GM23248 (cell line): ENCODE measurements at regions not wholly inside any gene's neighbourhood (a gene's known extent, or its start where the extent isn't known, plus 50 kb on each side); places are given as distances from the start of the nearest gene placed in this dataset.
"Not testable (repeated sequence)": the region's sequence is repeated elsewhere in the genome, so short reads cannot be mapped to it uniquely, and the experiment has no call there.

Experiments
- DNase-seq: peaks from one replicate; pipeline ENCODE4 v3.0.0-alpha.2; 2015
- H2AFZ ChIP-seq: fragments of 200-600 bp; sonication (generic); 2 replicates; pipeline ENCODE4 v1.6.1; 2016; ENCODE audit warnings: antibody characterized with exemption
- H3F3A ChIP-seq: fragments of 200-600 bp; sonication (generic); 2 replicates; pipeline ENCODE4 v1.6.1; 2016; ENCODE audit warnings: mild to moderate bottlenecking, antibody characterized with exemption, mixed run types; ENCODE audit not compliant: insufficient read depth
- H3K27ac ChIP-seq: fragments of 200-600 bp; sonication (generic); 2 replicates; pipeline ENCODE4 v1.5.1; 2016; ENCODE audit warnings: mild to moderate bottlenecking
- H3K27me3 ChIP-seq: fragments of 200-600 bp; sonication (generic); replicated peaks from 2 replicates; pipeline ENCODE4 v1.6.1; 2016; ENCODE audit warnings: mild to moderate bottlenecking; ENCODE audit not compliant: insufficient read depth
- H3K36me3 ChIP-seq: fragments of 200-600 bp; sonication (generic); 2 replicates; pipeline ENCODE4 v1.6.1; 2016; ENCODE audit warnings: low read depth, mild to moderate bottlenecking
- H3K4me1 ChIP-seq: fragments of 200-600 bp; sonication (generic); 2 replicates; pipeline ENCODE4 v1.6.1; 2016; ENCODE audit warnings: mild to moderate bottlenecking; ENCODE audit not compliant: insufficient read depth
- H3K4me2 ChIP-seq: fragments of 200-600 bp; sonication (generic); one replicate; pipeline ENCODE4 v1.6.1; 2016; ENCODE audit warnings: mild to moderate bottlenecking; ENCODE audit not compliant: unreplicated experiment
- H3K4me3 ChIP-seq: fragments of 200-600 bp; sonication (generic); 2 replicates; pipeline ENCODE4 v1.5.1; 2016; ENCODE audit warnings: mild to moderate bottlenecking
- H3K79me2 ChIP-seq: fragments of 200-600 bp; sonication (generic); 2 replicates; pipeline ENCODE4 v1.6.1; 2016; ENCODE audit warnings: mild to moderate bottlenecking; ENCODE audit not compliant: insufficient read depth
- H3K9ac ChIP-seq: fragments of 200-600 bp; sonication (generic); 2 replicates; pipeline ENCODE4 v1.6.1; 2016; ENCODE audit warnings: mild to moderate bottlenecking
- H3K9me2 ChIP-seq: fragments of 200-600 bp; sonication (generic); 2 replicates; pipeline ENCODE4 v1.6.1; 2016; ENCODE audit warnings: mixed run types, mild to moderate bottlenecking, moderate library complexity; ENCODE audit not compliant: insufficient read depth
- H3K9me3 ChIP-seq: fragments of 200-600 bp; sonication (generic); one replicate; pipeline ENCODE4 v1.6.1; 2017; ENCODE audit warnings: low read depth
- H4K20me1 ChIP-seq: fragments of 200-600 bp; sonication (generic); 2 replicates; pipeline ENCODE4 v1.6.0; 2016; ENCODE audit not compliant: insufficient read depth
- EZH2 ChIP-seq: fragments of 200-600 bp; sonication (generic); IDR thresholded peaks from 2 replicates; pipeline ENCODE4 v1.6.1; 2018; ENCODE audit warnings: antibody characterized with exemption, mild to moderate bottlenecking; ENCODE audit not compliant: insufficient read depth, poor library complexity, severe bottlenecking
- EZH2phosphoT487 ChIP-seq: fragments of 200-600 bp; sonication (generic); IDR thresholded peaks from 2 replicates; pipeline ENCODE4 v1.6.1; 2018; ENCODE audit warnings: antibody characterized with exemption, moderate library complexity, mild to moderate bottlenecking, low read depth; ENCODE audit not compliant: insufficient read depth
- WGBS, 2 experiments: methylation state at CpG; one replicate each; pipeline ENCODE4 v1.1.6; 2015 to 2017; ENCODE audit warnings: low lambda C conversion rate in 2 of 2, low coverage in 1 of 2; ENCODE audit errors: missing lambda C conversion rate in 2 of 2; 5-methylcytosine and 5-hydroxymethylcytosine counted together
- in situ Hi-C: fragments of 300-500 bp; cut with MboI; formaldehyde crosslinking; loops from 2 replicates; pipeline ENCODE4 v1.15.0; 2020

DNA sequence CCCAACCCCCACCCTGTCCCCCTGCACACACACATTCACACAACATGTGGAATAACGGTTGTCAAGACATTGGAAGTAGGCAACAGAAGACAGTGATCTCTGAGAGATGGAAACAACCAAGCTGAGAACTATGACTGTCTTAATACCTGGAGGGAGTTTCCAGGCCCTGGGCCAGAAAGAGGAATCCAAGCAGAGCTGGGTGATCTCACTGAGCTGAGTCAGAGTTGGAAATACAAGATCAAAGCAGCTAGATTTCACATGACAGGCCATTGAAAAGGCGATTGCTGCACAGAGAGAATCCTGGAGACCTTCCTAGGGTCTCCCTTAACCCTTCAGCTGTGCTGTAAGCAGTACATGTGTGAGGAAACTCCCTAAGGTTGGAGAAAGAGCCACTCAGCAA lies 165.8 kb upstream of the PRSS1 start:
- in situ Hi-C loops: no loop called here
- H3K4me3 ChIP-seq: no peak overlapping the region
- H3K36me3 ChIP-seq: no peaks in the 10 kb centered on the region
- H3K27me3 ChIP-seq: no peaks in the 10 kb centered on the region
- WGBS, 2 experiments: 0 to 3% methylated on average over 2 of the region's 2 CpGs
- no peak for TF ChIP-seq EZH2
- TF ChIP-seq EZH2phosphoT487: no peak
- H3K4me1 ChIP-seq: peaks cover 23% of the 10 kb centered on the region
- no peak overlapping the region for H3K4me2 ChIP-seq
- H2AFZ ChIP-seq: no peak overlapping the region
- DNase-seq: peak; percentile 96
- no peak overlapping the region for H3K9ac ChIP-seq
- H3K79me2 ChIP-seq: no peaks in the 10 kb centered on the region
- no peaks in the 10 kb centered on the region for H3K9me3 ChIP-seq
- H3K9me2 ChIP-seq: no peaks in the 10 kb centered on the region
- H4K20me1 ChIP-seq: no peaks in the 10 kb centered on the region
- H3F3A ChIP-seq: 0 out of 2 replicates have a peak, but pooled peaks cover 4% of the 10 kb centered on the region
- peak overlapping the region; percentile 27 for H3K27ac ChIP-seq

DNA sequence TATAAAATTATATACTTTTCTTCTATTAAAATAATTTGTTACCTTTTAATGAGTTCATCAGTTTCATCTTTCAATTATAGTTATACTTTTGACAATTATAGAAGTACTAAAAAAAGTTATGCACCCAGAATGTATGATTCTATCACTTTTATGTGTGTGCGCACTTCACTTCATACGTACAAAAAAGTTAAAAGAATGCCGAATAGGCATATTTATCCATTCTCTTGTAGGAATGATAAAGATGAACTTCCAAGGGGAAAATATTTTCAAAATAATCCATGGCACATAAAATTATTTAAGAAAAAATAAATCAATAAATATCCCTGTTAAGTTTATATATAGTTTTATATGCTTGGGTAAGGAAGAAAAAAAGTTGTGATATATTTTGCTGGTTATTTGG lies 166.9 kb upstream of the PRSS1 start:
- no peaks in the 10 kb centered on the region for H3K9me2 ChIP-seq
- in situ Hi-C loops: no loop called here

DNA sequence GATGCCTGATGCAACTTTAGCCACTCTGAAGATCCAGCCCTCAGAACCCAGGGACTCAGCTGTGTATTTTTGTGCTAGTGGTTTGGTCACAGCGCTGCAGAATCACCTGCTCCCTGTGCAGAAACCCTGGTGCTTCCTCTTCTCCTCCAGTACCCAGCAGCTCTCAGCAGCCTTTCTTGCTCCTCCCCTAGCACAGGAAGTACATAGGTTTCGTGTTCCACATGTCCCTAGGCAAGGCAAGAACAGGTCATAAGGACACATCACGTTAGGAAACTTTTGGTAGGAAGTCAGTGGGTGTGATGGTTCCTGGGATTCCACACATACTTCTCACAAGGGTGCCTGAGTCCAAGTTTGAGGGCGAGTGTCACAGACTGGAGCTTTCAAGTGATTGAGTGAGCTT lies 167.9 kb upstream of the PRSS1 start:
- DNase-seq: peak; percentile 43
- no peaks in the 10 kb centered on the region for H3K9me3 ChIP-seq
- no peaks in the 10 kb centered on the region for H3K36me3 ChIP-seq
- H3K9me2 ChIP-seq: no peaks in the 10 kb centered on the region
- no peaks in the 10 kb centered on the region for H4K20me1 ChIP-seq
- TF ChIP-seq EZH2 (no peak), EZH2phosphoT487 (no peak)
- 0 out of 2 replicates have a peak, but pooled peaks cover 4% of the 10 kb centered on the region for H3F3A ChIP-seq
- WGBS, 2 experiments: 35 to 44% methylated on average over 4 of the region's 4 CpGs
- H3K4me1 ChIP-seq: peaks cover 23% of the 10 kb centered on the region
- H3K4me2 ChIP-seq: no peak overlapping the region
- no peak overlapping the region for H3K4me3 ChIP-seq
- no peak overlapping the region for H3K27ac ChIP-seq
- no peak overlapping the region for H3K9ac ChIP-seq
- in situ Hi-C loops: no loop called here
- no peaks in the 10 kb centered on the region for H3K79me2 ChIP-seq
- peak overlapping the region; percentile 69 for H2AFZ ChIP-seq
- no peaks in the 10 kb centered on the region for H3K27me3 ChIP-seq

More for the DNA sequence above, 166.9 kb upstream of the PRSS1 start:
- DNase-seq: no peak
- no peak overlapping the region for H3K27ac ChIP-seq
- H3K9ac ChIP-seq: no peak overlapping the region
- peaks cover 23% of the 10 kb centered on the region for H3K4me1 ChIP-seq
- no peak overlapping the region for H3K4me2 ChIP-seq
- 96 to 98% methylated on average over 3 of the region's 3 CpGs for whole genome bisulfite sequencing, 2 experiments
- no peaks in the 10 kb centered on the region for H3K36me3 ChIP-seq
- H3K4me3 ChIP-seq: no peak overlapping the region
- no peaks in the 10 kb centered on the region for H3K79me2 ChIP-seq
- 0 out of 2 replicates have a peak, but pooled peaks cover 4% of the 10 kb centered on the region for H3F3A ChIP-seq
- no peak for TF ChIP-seq EZH2phosphoT487
- TF ChIP-seq EZH2: no peak
- H2AFZ ChIP-seq: no peak overlapping the region
- H4K20me1 ChIP-seq: no peaks in the 10 kb centered on the region
- no peaks in the 10 kb centered on the region for H3K27me3 ChIP-seq
- no peaks in the 10 kb centered on the region for H3K9me3 ChIP-seq

GRCh38 chr7:142579946-142580345 lies 169.3 kb upstream of the PRSS1 start:
- Histone ChIP-seq H3K4me2 (no peak overlapping the region), H2AFZ (no peak overlapping the region), H3K9me2 (no peaks in the 10 kb centered on the region), H3K4me3 (no peak overlapping the region), H3K27ac (no peak overlapping the region), H3K9ac (no peak overlapping the region), H4K20me1 (no peaks in the 10 kb centered on the region), H3K36me3 (no peaks in the 10 kb centered on the region), H3K79me2 (no peaks in the 10 kb centered on the region), H3F3A (0 out of 2 replicates have a peak, but pooled peaks cover 4% of the 10 kb centered on the region), H3K9me3 (no peaks in the 10 kb centered on the region), H3K4me1 (peaks cover 23% of the 10 kb centered on the region), H3K27me3 (no peaks in the 10 kb centered on the region)
- no peak for DNase-seq
- TF ChIP-seq EZH2 (no peak), EZH2phosphoT487 (no peak)
- in situ Hi-C loops: no loop called here
- WGBS, 2 experiments: 96 to 100% methylated on average over 1 of the region's 1 CpG

GRCh38 chr7:142575351-142575750 lies 173.9 kb upstream of the PRSS1 start:
- H4K20me1 ChIP-seq, H3K9me3 ChIP-seq, H3K36me3 ChIP-seq, H3K27ac ChIP-seq, DNase-seq, H3K9ac ChIP-seq, H3K79me2 ChIP-seq, H3K4me1 ChIP-seq, H3K27me3 ChIP-seq, H3K9me2 ChIP-seq, H3K4me2 ChIP-seq, in situ Hi-C loops, H2AFZ ChIP-seq, H3K4me3 ChIP-seq, H3F3A ChIP-seq: not testable (repeated sequence)
- WGBS, 2 experiments: 86 to 88% methylated on average over 14 to 24 of the region's 25 CpGs
